Bronchial epithelial cell (primary cell): ENCODE measurements at regions not wholly inside any gene's neighbourhood (a gene's known extent, or its start where the extent isn't known, plus 50 kb on each side); places are given as distances from the start of the nearest gene placed in this dataset.

ENCODE experiments used
- DNase-seq: peaks from one replicate; pipeline ENCODE4 v3.0.0-alpha.2; 2010; ENCODE audit warnings: low read depth
- FAIRE-seq: peaks from 2 replicates; lab custom pipeline; 2011; peaks lifted over from hg19 to GRCh38; lab: Jason Lieb, UNC
- H3K27me3 ChIP-seq: 2 replicates; pipeline ENCODE4 v1.5.1; 2011; ENCODE audit warnings: low read length; ENCODE audit not compliant: control insufficient read depth, insufficient read depth
- H3K36me3 ChIP-seq: 2 replicates; pipeline ENCODE4 v1.5.1; 2011; ENCODE audit warnings: low read length; ENCODE audit not compliant: control insufficient read depth, insufficient read depth
- H3K4me3 ChIP-seq: 2 replicates; pipeline ENCODE4 v1.5.1; 2011; ENCODE audit warnings: mild to moderate bottlenecking, low read depth, low read length, control low read depth
- TF ChIP-seq, protein P1 (sequence below): IDR thresholded peaks from 2 replicates; pipeline ENCODE4 v1.5.1; 2011; ENCODE audit warnings: mild to moderate bottlenecking, moderate library complexity, low read length, control low read depth, inconsistent platforms; ENCODE audit not compliant: insufficient read depth, severe bottlenecking

DNA sequence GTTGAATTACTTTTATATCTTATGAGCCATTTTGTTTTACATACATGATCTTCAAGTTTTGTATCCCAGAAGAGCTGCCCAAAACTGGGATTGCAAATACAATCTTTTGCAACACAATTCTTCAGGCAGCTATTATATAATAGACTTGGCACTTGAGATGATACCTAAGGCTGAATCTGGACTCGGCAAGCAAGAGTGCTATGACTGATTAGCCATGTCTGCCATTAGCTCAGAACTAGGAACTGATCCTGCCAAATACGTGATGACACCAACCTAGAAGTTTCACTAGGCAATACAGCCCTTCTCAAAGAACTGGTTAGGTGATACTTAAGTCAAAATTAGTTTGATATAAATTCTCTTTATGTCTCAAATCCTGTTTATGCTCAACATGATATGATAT lies 619.6 kb downstream of the CPS1 start:
- FAIRE-seq (no peak), DNase-seq (peak; percentile 70)
- Histone ChIP-seq H3K4me3 (no peak overlapping the region), H3K36me3 (no peaks in the 10 kb centered on the region), H3K27me3 (no peaks in the 10 kb centered on the region)
- TF ChIP-seq, protein P1, sequence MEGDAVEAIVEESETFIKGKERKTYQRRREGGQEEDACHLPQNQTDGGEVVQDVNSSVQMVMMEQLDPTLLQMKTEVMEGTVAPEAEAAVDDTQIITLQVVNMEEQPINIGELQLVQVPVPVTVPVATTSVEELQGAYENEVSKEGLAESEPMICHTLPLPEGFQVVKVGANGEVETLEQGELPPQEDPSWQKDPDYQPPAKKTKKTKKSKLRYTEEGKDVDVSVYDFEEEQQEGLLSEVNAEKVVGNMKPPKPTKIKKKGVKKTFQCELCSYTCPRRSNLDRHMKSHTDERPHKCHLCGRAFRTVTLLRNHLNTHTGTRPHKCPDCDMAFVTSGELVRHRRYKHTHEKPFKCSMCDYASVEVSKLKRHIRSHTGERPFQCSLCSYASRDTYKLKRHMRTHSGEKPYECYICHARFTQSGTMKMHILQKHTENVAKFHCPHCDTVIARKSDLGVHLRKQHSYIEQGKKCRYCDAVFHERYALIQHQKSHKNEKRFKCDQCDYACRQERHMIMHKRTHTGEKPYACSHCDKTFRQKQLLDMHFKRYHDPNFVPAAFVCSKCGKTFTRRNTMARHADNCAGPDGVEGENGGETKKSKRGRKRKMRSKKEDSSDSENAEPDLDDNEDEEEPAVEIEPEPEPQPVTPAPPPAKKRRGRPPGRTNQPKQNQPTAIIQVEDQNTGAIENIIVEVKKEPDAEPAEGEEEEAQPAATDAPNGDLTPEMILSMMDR: no peak

DNA sequence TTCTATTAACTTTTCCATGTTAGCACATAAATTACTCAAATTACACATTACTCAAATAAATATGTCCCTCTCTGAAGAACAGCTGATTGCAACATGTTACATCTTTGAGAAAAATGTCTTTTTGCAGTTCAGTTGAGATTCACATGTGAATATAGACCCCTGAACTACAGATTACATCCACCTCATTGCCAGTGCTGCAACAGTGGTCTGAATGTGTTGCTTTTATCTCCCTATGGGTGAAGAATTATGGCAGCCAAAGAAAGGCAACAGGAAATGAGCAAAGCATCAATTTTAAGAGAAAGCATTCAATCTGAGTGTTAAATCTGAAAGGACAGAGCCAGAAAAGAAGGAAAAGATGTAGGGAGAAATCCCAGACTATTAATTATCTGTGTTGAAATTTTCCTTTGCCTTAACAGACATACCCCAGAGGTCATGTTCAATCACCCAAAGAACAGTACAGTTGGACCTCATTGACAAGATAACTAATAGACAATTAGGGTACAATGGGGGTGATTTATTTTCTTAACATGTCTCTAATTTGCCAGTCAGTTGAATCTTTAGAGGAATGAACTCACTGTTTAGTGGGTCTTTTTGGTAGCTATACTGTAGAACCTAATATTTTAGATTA lies 620.2 kb downstream of the CPS1 start:
- no peak for FAIRE-seq
- TF ChIP-seq, protein P1: no peak
- no peaks in the 10 kb centered on the region for H3K27me3 ChIP-seq
- no peaks in the 10 kb centered on the region for H3K36me3 ChIP-seq
- DNase-seq: no peak
- H3K4me3 ChIP-seq: no peak overlapping the region

DNA sequence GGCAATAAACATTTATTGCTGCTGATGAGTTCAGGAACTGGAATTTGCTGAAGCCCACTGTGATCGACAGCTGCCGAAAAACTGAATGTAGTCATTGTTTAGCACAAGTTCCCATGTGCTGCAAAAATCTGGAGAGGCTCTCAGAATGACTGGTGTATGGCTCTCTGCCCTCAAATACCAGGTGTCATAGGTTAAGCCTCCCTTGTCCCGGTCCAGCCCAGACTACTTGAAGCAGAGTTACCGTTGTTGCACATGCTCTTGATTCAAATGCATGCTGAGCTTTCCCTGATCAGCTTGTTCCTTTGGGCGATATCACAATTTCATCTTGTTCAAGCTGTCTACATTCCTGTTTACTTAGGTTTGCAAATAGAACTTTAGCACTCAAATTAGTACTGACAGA lies 625.2 kb downstream of the CPS1 start:
- DNase-seq (no peak), FAIRE-seq (no peak)
- Histone ChIP-seq H3K36me3 (no peaks in the 10 kb centered on the region), H3K27me3 (no peaks in the 10 kb centered on the region), H3K4me3 (no peak overlapping the region)
- TF ChIP-seq, protein P1: no peak

DNA sequence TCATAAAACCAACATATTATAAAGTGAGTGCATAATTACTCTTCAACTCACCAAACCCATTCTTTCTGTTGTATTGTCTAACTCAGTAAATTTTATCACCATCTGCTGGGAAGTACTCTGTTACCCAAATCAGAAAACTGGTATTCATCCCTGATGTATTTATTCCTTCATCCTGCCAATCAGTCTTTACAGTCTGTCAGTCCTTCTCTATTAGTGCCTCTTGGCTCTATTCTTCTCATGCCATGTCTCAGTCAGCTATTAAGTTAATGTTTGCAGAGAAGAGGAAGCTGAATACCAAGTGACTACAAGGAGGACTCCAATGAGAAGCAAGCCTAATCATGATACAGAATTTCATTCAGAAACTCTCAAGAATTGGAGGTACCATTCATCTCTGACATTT lies 631.2 kb downstream of the CPS1 start:
- H3K36me3 ChIP-seq: no peaks in the 10 kb centered on the region
- H3K4me3 ChIP-seq: no peak overlapping the region
- H3K27me3 ChIP-seq: no peaks in the 10 kb centered on the region
- TF ChIP-seq, protein P1: no peak
- no peak for DNase-seq
- FAIRE-seq: no peak

DNA sequence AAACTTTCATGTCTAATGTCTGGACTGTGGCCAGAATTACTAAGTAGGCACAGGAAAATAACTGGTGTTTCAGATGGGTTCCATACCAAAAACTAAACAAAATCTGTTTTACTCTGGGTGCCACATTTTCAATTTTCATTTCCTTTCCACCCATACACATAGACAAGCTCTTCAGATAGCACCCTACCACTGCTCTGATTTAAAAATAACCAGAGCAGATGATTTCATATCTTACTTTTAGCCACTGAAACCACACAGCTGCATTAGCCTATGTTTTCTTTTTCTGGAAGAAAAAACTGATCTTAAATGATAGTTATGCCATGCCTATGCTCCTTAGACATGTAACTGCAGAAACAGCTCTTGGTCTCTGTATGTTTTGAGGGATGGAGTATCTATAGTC lies 647.6 kb downstream of the CPS1 start:
- TF ChIP-seq, protein P1: no peak
- no peaks in the 10 kb centered on the region for H3K36me3 ChIP-seq
- H3K27me3 ChIP-seq: no peaks in the 10 kb centered on the region
- H3K4me3 ChIP-seq: no peak overlapping the region
- DNase-seq (no peak), FAIRE-seq (no peak)

DNA sequence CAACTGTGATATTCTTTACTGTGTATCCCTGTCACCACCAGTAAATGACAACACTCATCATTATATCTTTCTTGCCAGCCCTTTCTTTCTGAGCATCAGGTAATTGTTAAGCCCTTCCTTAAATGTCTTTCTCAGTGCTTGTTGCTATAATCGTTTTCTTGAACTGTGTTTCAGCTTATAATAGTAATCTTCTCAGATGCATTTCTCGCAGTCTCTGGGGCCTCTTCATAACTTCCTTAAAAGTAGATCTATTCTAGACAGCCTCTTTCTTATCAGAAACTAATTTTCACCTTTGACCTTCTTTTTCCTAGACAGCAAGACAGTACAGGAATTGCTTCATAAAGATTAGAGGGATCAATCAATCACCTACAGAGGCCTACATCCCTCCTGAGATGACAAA lies 648.1 kb downstream of the CPS1 start:
- FAIRE-seq (no peak), DNase-seq (no peak)
- no peak overlapping the region for H3K4me3 ChIP-seq
- TF ChIP-seq, protein P1: no peak
- no peaks in the 10 kb centered on the region for H3K27me3 ChIP-seq
- no peaks in the 10 kb centered on the region for H3K36me3 ChIP-seq
